ENCODE measurements at regions not wholly inside any gene's neighbourhood (a gene's known extent, or its start where the extent isn't known, plus 50 kb on each side); places are given as distances from the start of the nearest gene placed in this dataset.

GRCh38 chr14:51546603-51547258 lies 105.0 kb upstream of the FRMD6 start:
- TF ChIP-seq TAF1 (IDR thresholded peaks at IDR 0.05; ENCODE audit: borderline replicate concordance, low read depth, low read length) (no peak), POLR2A (IDR thresholded peaks at IDR 0.05; ENCODE audit: low read depth, low read length) (no peak), POLR2AphosphoS5 (IDR thresholded peaks at IDR 0.05; ENCODE audit: low read depth, low read length) (no peak)
